Endometrial microvascular endothelial cells (primary cell): ENCODE measurements at regions not wholly inside any gene's neighbourhood (a gene's known extent, or its start where the extent isn't known, plus 50 kb on each side); places are given as distances from the start of the nearest gene placed in this dataset.
"Not testable (repeated sequence)": the region's sequence is repeated elsewhere in the genome, so short reads cannot be mapped to it uniquely, and the experiment has no call there.

Experiments
- in situ Hi-C: cut with HindIII; loops from 2 replicates; pipeline ENCODE4 v1.10.0; 2017; ENCODE audit warnings: low sequenced_read_pairs, low pct_unique_long_range_greater_than_20kb; ENCODE audit errors: inconsistent ontology term

- in situ Hi-C loops = no loop called here
Observed at GRCh38 chr3:153744889-153745288, 376.3 kb upstream of the ARHGEF26 start.

GRCh38 chr3:153746211-153746610, 375.0 kb upstream of the ARHGEF26 start:
- in situ Hi-C loops = no loop called here

DNA sequence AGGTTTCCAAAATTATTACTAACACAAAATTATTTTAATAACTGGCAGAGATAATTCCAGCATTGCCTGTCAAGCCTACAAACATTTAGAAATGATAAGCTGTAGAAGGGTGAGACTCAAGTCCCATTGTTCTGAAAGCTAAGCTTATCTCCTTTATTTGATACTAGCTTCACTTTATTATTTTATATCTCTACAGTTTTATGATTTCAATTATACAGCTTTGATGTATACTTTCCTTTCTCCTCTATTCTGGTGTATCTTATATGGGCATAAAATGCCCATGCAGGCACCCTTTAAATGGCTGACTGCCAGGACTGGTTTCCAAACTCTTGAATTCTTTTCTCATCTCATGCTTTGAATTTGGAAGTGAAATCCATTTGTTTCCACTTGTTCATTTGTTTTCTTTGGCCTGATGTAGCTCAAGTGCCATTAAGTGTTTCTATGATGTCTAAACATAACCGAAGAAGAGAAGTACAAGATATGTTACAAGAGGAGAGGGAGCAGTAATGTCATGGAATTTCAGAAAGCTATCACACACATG, 372.1 kb upstream of the ARHGEF26 start:
- in situ Hi-C loops = no loop called here

- in situ Hi-C loops = loop anchor here (25.0 kb wide), 1 partner anchor 715 kb away; no protein-coding TSS in a partner anchor
Observed at GRCh38 chr3:153752405-153753027, 368.7 kb upstream of the ARHGEF26 start.

DNA sequence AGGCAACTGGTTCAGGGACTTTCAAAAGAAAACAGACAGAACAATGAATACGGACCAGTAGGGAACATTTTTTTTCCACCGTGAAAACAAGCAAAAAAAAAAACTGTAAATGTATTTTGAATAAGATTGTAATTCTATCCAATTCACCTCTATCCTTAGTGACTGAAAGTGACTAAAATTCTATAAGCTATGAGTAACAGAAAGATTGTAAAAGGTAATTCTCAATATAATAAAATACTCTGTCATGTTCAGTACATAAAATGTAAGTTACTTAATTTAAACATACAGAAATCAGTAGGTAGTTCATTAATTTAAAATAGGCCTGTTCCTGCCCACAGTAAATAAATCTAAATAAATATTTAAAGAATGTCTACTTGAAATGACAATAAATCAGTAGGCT, 368.2 kb upstream of the ARHGEF26 start:
- in situ Hi-C loops = loop anchor here (25.0 kb wide), 1 partner anchor 716 kb away; no protein-coding TSS in a partner anchor

GRCh38 chr3:153756816-153757215, 364.4 kb upstream of the ARHGEF26 start:
- in situ Hi-C loops = loop anchor here (25.0 kb wide), 1 partner anchor 720 kb away; no protein-coding TSS in a partner anchor

DNA sequence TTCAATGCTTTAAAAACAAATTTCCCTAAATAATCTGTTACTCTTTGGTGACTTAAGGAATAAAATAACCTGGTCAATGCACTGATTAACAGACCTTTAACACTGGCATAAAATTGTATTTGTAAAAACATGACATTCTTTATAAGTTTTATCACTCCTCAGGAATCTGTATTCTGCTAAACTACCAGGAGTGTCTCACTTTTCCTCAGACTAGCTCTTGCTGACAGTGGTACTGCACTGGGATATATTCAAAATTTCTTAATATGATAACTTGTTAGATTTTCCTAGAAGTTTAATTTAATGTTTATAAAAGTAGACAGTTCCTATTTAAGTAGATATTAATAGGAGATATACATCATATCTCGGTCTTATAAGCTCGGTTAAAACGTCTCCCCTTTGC, 363.4 kb upstream of the ARHGEF26 start:
- in situ Hi-C loops = loop anchor here (25.0 kb wide), 1 partner anchor 721 kb away; no protein-coding TSS in a partner anchor

GRCh38 chr3:153760948-153761347, 360.2 kb upstream of the ARHGEF26 start:
- in situ Hi-C loops = loop anchor here (25.0 kb wide), 1 partner anchor 724 kb away; no protein-coding TSS in a partner anchor

- in situ Hi-C loops = loop anchor here (25.0 kb wide), 1 partner anchor 725 kb away; no protein-coding TSS in a partner anchor
Observed at GRCh38 chr3:153762411-153763235, 358.6 kb upstream of the ARHGEF26 start.

- in situ Hi-C loops = loop anchor here (25.0 kb wide), 1 partner anchor 731 kb away; no protein-coding TSS in a partner anchor
Observed at GRCh38 chr3:153767601-153768560, 353.3 kb upstream of the ARHGEF26 start.

DNA sequence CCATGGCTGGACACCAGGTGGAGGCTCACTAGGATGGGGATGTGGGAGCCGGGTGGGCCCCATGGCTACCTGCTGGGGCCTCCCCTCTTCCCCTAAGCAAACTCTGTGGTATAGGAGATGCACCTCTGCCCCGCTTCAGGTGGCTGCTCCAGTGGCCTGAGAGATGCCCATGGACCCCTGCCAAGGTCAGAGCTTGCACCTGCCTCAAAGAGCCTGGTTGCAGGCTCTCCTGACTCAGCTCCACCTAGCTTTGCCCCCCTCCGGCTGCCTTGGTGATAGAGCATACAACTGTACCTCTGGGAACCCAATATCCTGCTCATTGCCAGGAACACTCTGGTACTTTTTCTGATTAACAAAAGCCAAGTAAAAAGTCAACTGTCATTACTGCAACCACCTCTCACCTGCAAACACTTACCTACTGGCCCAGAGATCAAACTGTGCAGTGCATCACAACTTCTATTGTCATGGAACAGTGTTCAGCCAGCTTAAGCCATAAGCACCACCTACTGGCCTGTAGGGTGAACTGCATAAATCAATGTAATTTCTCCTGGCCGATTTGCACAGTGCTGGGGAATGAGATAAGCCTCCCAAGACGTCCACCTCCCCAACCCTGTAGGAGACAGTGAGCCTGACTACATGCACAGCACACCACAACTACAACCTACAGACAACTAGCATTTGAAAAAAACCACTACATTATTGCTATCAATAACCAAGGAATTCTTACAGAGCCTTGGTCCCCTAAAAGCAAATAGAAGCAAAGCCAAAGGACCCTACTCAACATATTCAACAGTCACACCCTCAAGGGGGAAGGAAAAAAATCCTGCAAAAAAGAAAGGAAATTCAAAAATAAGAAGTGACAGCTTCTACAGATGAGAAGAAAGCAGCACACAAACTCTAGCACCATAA, 352.4 kb upstream of the ARHGEF26 start:
- in situ Hi-C loops = loop anchor here (25.0 kb wide), 1 partner anchor 732 kb away; no protein-coding TSS in a partner anchor

GRCh38 chr3:153783106-153783505, 338.1 kb upstream of the ARHGEF26 start:
- in situ Hi-C loops = no loop called here

GRCh38 chr3:153783741-153784480, 337.3 kb upstream of the ARHGEF26 start:
- in situ Hi-C loops = no loop called here

- in situ Hi-C loops = no loop called here
Observed at GRCh38 chr3:153785901-153786300, 335.3 kb upstream of the ARHGEF26 start.

DNA sequence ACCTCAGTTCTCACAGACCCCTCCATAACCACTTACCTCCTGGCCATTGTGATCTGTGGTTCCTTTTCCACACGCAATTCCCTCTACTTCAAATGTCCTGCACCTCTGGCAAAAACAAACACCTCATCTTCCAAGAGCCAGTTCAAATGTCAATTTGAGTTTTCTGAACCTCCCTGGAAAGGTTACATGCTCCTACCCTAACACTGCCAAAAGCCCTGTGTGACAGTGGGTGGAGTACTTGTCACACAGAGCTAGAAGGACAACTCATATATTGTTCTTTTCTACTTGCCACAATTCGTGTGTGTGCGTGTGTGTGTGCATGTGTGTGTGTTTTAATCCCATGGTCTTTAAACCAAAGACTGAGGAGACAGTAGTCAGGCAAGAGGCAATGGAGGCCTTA, 331.8 kb upstream of the ARHGEF26 start:
- in situ Hi-C loops = no loop called here

DNA sequence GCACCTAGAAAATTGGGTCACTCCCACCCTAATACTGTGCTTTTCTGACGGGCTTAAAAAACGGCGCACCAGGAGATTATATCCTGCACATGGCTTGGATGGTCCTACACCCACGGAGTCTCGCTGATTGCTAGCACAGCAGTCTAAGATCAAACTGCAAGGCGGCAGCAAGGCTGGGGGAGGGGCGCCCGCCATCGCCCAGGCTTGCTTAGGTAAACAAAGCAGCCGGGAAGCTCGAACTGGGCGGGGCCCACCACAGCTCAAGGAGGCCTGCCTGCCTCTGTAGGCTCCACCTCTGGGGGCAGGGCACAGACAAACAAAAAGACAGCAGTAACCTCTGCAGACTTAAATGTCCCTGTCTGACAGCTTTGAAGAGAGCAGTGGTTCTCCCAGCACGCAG, 324.1 kb upstream of the ARHGEF26 start:
- in situ Hi-C loops = not testable (repeated sequence)

DNA sequence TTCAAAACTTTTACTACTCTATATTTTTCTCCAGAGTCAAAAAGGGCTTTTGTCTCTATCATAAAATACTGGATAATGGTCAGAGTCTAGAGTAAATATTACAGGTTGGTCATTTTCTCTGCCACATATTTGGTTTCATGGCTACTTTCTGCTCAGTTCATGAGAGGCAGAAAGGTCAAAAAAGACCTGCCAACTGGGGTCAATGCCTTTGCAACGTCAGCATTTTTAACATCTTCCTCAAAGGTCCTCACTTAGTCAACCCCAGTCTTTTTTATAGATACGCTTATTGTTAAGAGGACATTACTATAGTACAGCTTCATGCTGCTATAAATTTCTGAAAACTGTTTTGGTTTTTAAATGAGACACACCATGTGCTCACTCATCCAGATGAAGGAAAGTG, 312.1 kb upstream of the ARHGEF26 start:
- in situ Hi-C loops = no loop called here
